Upper lobe of left lung (tissue), 4 donors: ENCODE measurements at regions not wholly inside any gene's neighbourhood (a gene's known extent, or its start where the extent isn't known, plus 50 kb on each side); places are given as distances from the start of the nearest gene placed in this dataset.

ENCODE experiments used
- POLR2A ChIP-seq, 4 donors: fragments of 450-650 bp; IDR thresholded peaks; one replicate each; pipeline ENCODE4 v1.5.1; 2016 to 2017; ENCODE audit warnings: antibody characterized with exemption in 4 of 4, mild to moderate bottlenecking in 2 of 4
- POLR2AphosphoS5 ChIP-seq, 2 donors: sonication (generic); formaldehyde crosslinking; IDR thresholded peaks; one replicate each; pipeline ENCODE4 v1.5.1; 2017; ENCODE audit warnings: antibody characterized with exemption in 2 of 2

DNA sequence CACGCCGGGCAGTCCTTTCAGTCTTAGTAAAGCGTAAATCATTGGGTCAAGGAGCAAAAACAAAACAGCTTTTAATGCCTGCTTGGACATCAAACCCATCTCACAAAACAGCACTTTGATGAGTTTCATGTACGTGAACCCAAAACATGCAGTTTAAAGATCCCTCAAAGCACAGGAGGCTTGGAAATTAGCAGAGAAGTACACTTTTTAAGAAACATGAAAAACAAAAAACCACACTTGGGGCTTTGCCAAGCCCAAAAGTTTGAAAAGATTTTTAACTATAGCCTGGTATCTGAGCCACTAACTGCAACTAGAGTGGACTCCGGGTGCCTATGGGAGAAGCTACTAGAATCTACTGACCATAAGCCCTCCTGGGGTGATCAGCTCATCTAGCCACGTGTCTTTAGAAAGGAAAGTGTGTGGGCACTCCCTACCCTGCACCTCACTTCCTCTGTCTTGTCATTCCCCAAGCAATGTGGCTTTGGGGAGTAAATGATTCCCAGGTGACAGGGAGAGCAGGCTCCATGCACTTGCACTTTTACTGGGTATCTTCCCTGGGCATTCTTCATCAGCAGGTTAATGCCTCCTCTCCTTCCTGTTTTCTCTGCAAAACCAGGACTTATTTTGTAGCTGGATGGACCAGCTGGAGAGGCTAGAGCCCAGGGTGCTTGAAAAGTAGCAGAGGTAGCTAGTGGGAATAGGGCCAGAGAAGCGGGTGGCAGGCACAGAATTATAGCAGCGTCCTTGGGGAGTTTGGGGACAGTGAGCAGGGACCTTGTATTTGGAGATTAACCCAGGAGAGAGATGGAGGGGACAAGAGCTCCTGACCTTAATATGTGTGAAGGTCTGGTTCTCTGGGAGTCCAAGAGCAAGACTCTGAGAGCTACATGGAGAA lies 339.3 kb downstream of the BCL11B start:
- no peak for TF ChIP-seq POLR2A (IDR thresholded peaks at IDR 0.05)
- TF ChIP-seq POLR2AphosphoS5 (IDR thresholded peaks at IDR 0.05) = no peak
